ENCODE measurements at regions not wholly inside any gene's neighbourhood (a gene's known extent, or its start where the extent isn't known, plus 50 kb on each side); places are given as distances from the start of the nearest gene placed in this dataset.

- no peaks in the 10 kb centered on the region for H3K9me3 ChIP-seq
- no peaks in the 10 kb centered on the region for H3K4me1 ChIP-seq (ENCODE audit: control insufficient read depth in 1 of 2, extremely low read depth in 1 of 2, insufficient read depth in 2 of 2, low read length in 2 of 2)
- H3K27me3 Mint-ChIP-seq = peaks cover 22 to 40% of the 10 kb centered on the region in 2 donors
- no peaks in the 10 kb centered on the region for H3K36me3 Mint-ChIP-seq
- H3K27ac ChIP-seq (ENCODE audit: low read length) = no peak overlapping the region
- no peak overlapping the region for H3K4me3 Mint-ChIP-seq
- no peak overlapping the region for H3K4me3 ChIP-seq (ENCODE audit: control insufficient read depth in 1 of 2, extremely low read depth in 1 of 2, low read length in 1 of 2)
- POLR2A ChIA-PET = no interaction called here
- CTCF ChIA-PET = interaction anchor here (0.8 to 1.3 kb wide), 3 partner anchors 10 to 30 kb away, joined by 3 to 8 read pairs (median 3); no protein-coding TSS in a partner anchor
- H3K4me1 Mint-ChIP-seq = no peaks in the 10 kb centered on the region
- peaks cover 5 to 8% of the 10 kb centered on the region in 2 experiments for H3K27me3 ChIP-seq (replicated peaks in 1 of 2; ENCODE audit: control insufficient read depth in 2 of 2, extremely low read depth in 1 of 2, insufficient read depth in 2 of 2, low read length in 1 of 2)
- WGBS (ENCODE audit: insufficient coverage) = 43% methylated on average over 3 of the region's 3 CpGs
- DNase-seq (no peak), ATAC-seq (replicated peaks in 1 of 4) (no peak)
- H3K36me3 ChIP-seq (ENCODE audit: control insufficient read depth in 2 of 2, extremely low read depth in 1 of 2, insufficient read depth in 1 of 2, low read length in 1 of 2) = no peaks in the 10 kb centered on the region
- H3K9me3 Mint-ChIP-seq = no peaks in the 10 kb centered on the region
- no peak overlapping the region for H3K27ac Mint-ChIP-seq
Observed at GRCh38 chr6:163950159-163950558, 535.6 kb downstream of the QKI start.

- no peaks in the 10 kb centered on the region for H3K9me3 ChIP-seq
- no peak overlapping the region for H3K4me3 Mint-ChIP-seq
- H3K27ac ChIP-seq (ENCODE audit: low read length) = no peak overlapping the region
- ChIA-PET CTCF (no interaction called here), POLR2A (no interaction called here)
- peaks cover 25 to 35% of the 10 kb centered on the region in 2 donors for H3K27me3 Mint-ChIP-seq
- H3K36me3 Mint-ChIP-seq = no peaks in the 10 kb centered on the region
- DNase-seq (no peak), ATAC-seq (replicated peaks in 1 of 4) (no peak)
- WGBS (ENCODE audit: insufficient coverage) = 86% methylated on average over 4 of the region's 4 CpGs
- no peak overlapping the region for H3K27ac Mint-ChIP-seq
- H3K27me3 ChIP-seq (replicated peaks in 1 of 2; ENCODE audit: control insufficient read depth in 2 of 2, extremely low read depth in 1 of 2, insufficient read depth in 2 of 2, low read length in 1 of 2) = peaks cover 3% of the 10 kb centered on the region in 2 experiments
- no peaks in the 10 kb centered on the region for H3K9me3 Mint-ChIP-seq
- H3K4me1 Mint-ChIP-seq = no peaks in the 10 kb centered on the region
- no peak overlapping the region for H3K4me3 ChIP-seq (ENCODE audit: control insufficient read depth in 1 of 2, extremely low read depth in 1 of 2, low read length in 1 of 2)
- H3K36me3 ChIP-seq (ENCODE audit: control insufficient read depth in 2 of 2, extremely low read depth in 1 of 2, insufficient read depth in 1 of 2, low read length in 1 of 2) = no peaks in the 10 kb centered on the region
- H3K4me1 ChIP-seq (ENCODE audit: control insufficient read depth in 1 of 2, extremely low read depth in 1 of 2, insufficient read depth in 2 of 2, low read length in 2 of 2) = no peaks in the 10 kb centered on the region
Observed at GRCh38 chr6:163949431-163949830, 534.9 kb downstream of the QKI start.

- Mint-ChIP-seq H3K27me3 (peaks cover 21 to 32% of the 10 kb centered on the region in 2 donors), H3K4me1 (peaks cover 0 to 5% (median 4%) of the 10 kb centered on the region in 3 donors), H3K9me3 (no peaks in the 10 kb centered on the region), H3K27ac (no peak overlapping the region), H3K4me3 (no peak overlapping the region), H3K36me3 (no peaks in the 10 kb centered on the region)
- ChIA-PET POLR2A (no interaction called here), CTCF (no interaction called here)
- Histone ChIP-seq H3K27ac (ENCODE audit: low read length) (no peak overlapping the region), H3K36me3 (ENCODE audit: control insufficient read depth in 2 of 2, extremely low read depth in 1 of 2, insufficient read depth in 1 of 2, low read length in 1 of 2) (no peaks in the 10 kb centered on the region), H3K4me1 (ENCODE audit: control insufficient read depth in 1 of 2, extremely low read depth in 1 of 2, insufficient read depth in 2 of 2, low read length in 2 of 2) (no peaks in the 10 kb centered on the region), H3K9me3 (no peaks in the 10 kb centered on the region), H3K27me3 (replicated peaks in 1 of 2; ENCODE audit: control insufficient read depth in 2 of 2, extremely low read depth in 1 of 2, insufficient read depth in 2 of 2, low read length in 1 of 2) (peaks cover 0 to 8% of the 10 kb centered on the region in 2 experiments), H3K4me3 (ENCODE audit: control insufficient read depth in 1 of 2, extremely low read depth in 1 of 2, low read length in 1 of 2) (no peak overlapping the region)
- WGBS (ENCODE audit: insufficient coverage) = 50% methylated on average over 1 of the region's 5 CpGs
- no peak for ATAC-seq (replicated peaks in 1 of 4)
- no peak for DNase-seq
Observed at GRCh38 chr6:163948250-163948649, 533.7 kb downstream of the QKI start.

GRCh38 chr6:163947276-163947675 is 532.8 kb downstream of the QKI start:
- DNase-seq (no peak), ATAC-seq (replicated peaks in 1 of 4) (no peak)
- Histone ChIP-seq H3K4me3 (ENCODE audit: control insufficient read depth in 1 of 2, extremely low read depth in 1 of 2, low read length in 1 of 2) (no peak overlapping the region), H3K4me1 (ENCODE audit: control insufficient read depth in 1 of 2, extremely low read depth in 1 of 2, insufficient read depth in 2 of 2, low read length in 2 of 2) (no peaks in the 10 kb centered on the region), H3K9me3 (no peaks in the 10 kb centered on the region), H3K27me3 (replicated peaks in 1 of 2; ENCODE audit: control insufficient read depth in 2 of 2, extremely low read depth in 1 of 2, insufficient read depth in 2 of 2, low read length in 1 of 2) (peaks cover 0 to 12% of the 10 kb centered on the region in 2 experiments), H3K27ac (ENCODE audit: low read length) (no peak overlapping the region), H3K36me3 (ENCODE audit: control insufficient read depth in 2 of 2, extremely low read depth in 1 of 2, insufficient read depth in 1 of 2, low read length in 1 of 2) (no peaks in the 10 kb centered on the region)
- H3K27ac Mint-ChIP-seq = no peak overlapping the region
- H3K4me3 Mint-ChIP-seq = no peak overlapping the region
- CTCF ChIA-PET = no interaction called here
- no peaks in the 10 kb centered on the region for H3K9me3 Mint-ChIP-seq
- peaks cover 20 to 33% of the 10 kb centered on the region in 2 donors for H3K27me3 Mint-ChIP-seq
- POLR2A ChIA-PET = no interaction called here
- H3K4me1 Mint-ChIP-seq = peaks cover 0 to 6% (median 5%) of the 10 kb centered on the region in 3 donors
- 82% methylated on average over 2 of the region's 3 CpGs for WGBS (ENCODE audit: insufficient coverage)
- H3K36me3 Mint-ChIP-seq = no peaks in the 10 kb centered on the region

GRCh38 chr6:163946437-163946836 is 531.9 kb downstream of the QKI start:
- no peak overlapping the region for H3K27ac ChIP-seq (ENCODE audit: low read length)
- DNase-seq (no peak), ATAC-seq (replicated peaks in 1 of 4) (no peak)
- no peaks in the 10 kb centered on the region for H3K9me3 Mint-ChIP-seq
- H3K36me3 Mint-ChIP-seq = no peaks in the 10 kb centered on the region
- ChIA-PET CTCF (no interaction called here), POLR2A (no interaction called here)
- no peaks in the 10 kb centered on the region for H3K9me3 ChIP-seq
- H3K36me3 ChIP-seq (ENCODE audit: control insufficient read depth in 2 of 2, extremely low read depth in 1 of 2, insufficient read depth in 1 of 2, low read length in 1 of 2) = no peaks in the 10 kb centered on the region
- H3K27ac Mint-ChIP-seq = no peak overlapping the region
- no peaks in the 10 kb centered on the region for H3K4me1 ChIP-seq (ENCODE audit: control insufficient read depth in 1 of 2, extremely low read depth in 1 of 2, insufficient read depth in 2 of 2, low read length in 2 of 2)
- H3K4me3 ChIP-seq (ENCODE audit: control insufficient read depth in 1 of 2, extremely low read depth in 1 of 2, low read length in 1 of 2) = no peak overlapping the region
- H3K27me3 ChIP-seq (replicated peaks in 1 of 2; ENCODE audit: control insufficient read depth in 2 of 2, extremely low read depth in 1 of 2, insufficient read depth in 2 of 2, low read length in 1 of 2) = peaks cover 0 to 17% of the 10 kb centered on the region in 2 experiments
- WGBS (ENCODE audit: insufficient coverage) = 61% methylated on average over 3 of the region's 7 CpGs
- peaks cover 28 to 34% of the 10 kb centered on the region in 2 donors for H3K27me3 Mint-ChIP-seq
- H3K4me1 Mint-ChIP-seq = peaks cover 0 to 6% (median 5%) of the 10 kb centered on the region in 3 donors
- H3K4me3 Mint-ChIP-seq = no peak overlapping the region

GRCh38 chr6:163945808-163946207 is 531.3 kb downstream of the QKI start:
- no peak overlapping the region for H3K27ac ChIP-seq (ENCODE audit: low read length)
- Mint-ChIP-seq H3K36me3 (no peaks in the 10 kb centered on the region), H3K4me3 (no peak overlapping the region), H3K9me3 (no peaks in the 10 kb centered on the region), H3K27me3 (peaks cover 24 to 31% of the 10 kb centered on the region in 2 donors), H3K27ac (no peak overlapping the region), H3K4me1 (peaks cover 0 to 6% (median 5%) of the 10 kb centered on the region in 3 donors)
- H3K9me3 ChIP-seq = no peaks in the 10 kb centered on the region
- peaks cover 0 to 17% of the 10 kb centered on the region in 2 experiments for H3K27me3 ChIP-seq (replicated peaks in 1 of 2; ENCODE audit: control insufficient read depth in 2 of 2, extremely low read depth in 1 of 2, insufficient read depth in 2 of 2, low read length in 1 of 2)
- no peak for ATAC-seq (replicated peaks in 1 of 4)
- H3K36me3 ChIP-seq (ENCODE audit: control insufficient read depth in 2 of 2, extremely low read depth in 1 of 2, insufficient read depth in 1 of 2, low read length in 1 of 2) = no peaks in the 10 kb centered on the region
- POLR2A ChIA-PET = no interaction called here
- 98% methylated on average over 4 of the region's 7 CpGs for whole genome bisulfite sequencing (ENCODE audit: insufficient coverage)
- no peak for DNase-seq
- CTCF ChIA-PET = no interaction called here
- H3K4me1 ChIP-seq (ENCODE audit: control insufficient read depth in 1 of 2, extremely low read depth in 1 of 2, insufficient read depth in 2 of 2, low read length in 2 of 2) = no peaks in the 10 kb centered on the region
- H3K4me3 ChIP-seq (ENCODE audit: control insufficient read depth in 1 of 2, extremely low read depth in 1 of 2, low read length in 1 of 2) = no peak overlapping the region

GRCh38 chr6:163944897-163945296 is 530.4 kb downstream of the QKI start:
- no peak overlapping the region for H3K27ac Mint-ChIP-seq
- Histone ChIP-seq H3K27me3 (replicated peaks in 1 of 2; ENCODE audit: control insufficient read depth in 2 of 2, extremely low read depth in 1 of 2, insufficient read depth in 2 of 2, low read length in 1 of 2) (peaks cover 0 to 20% of the 10 kb centered on the region in 2 experiments), H3K36me3 (ENCODE audit: control insufficient read depth in 2 of 2, extremely low read depth in 1 of 2, insufficient read depth in 1 of 2, low read length in 1 of 2) (no peaks in the 10 kb centered on the region), H3K4me1 (ENCODE audit: control insufficient read depth in 1 of 2, extremely low read depth in 1 of 2, insufficient read depth in 2 of 2, low read length in 2 of 2) (no peaks in the 10 kb centered on the region), H3K4me3 (ENCODE audit: control insufficient read depth in 1 of 2, extremely low read depth in 1 of 2, low read length in 1 of 2) (no peak overlapping the region), H3K27ac (ENCODE audit: low read length) (no peak overlapping the region), H3K9me3 (no peaks in the 10 kb centered on the region)
- no peaks in the 10 kb centered on the region for H3K36me3 Mint-ChIP-seq
- ChIA-PET POLR2A (no interaction called here), CTCF (no interaction called here)
- H3K9me3 Mint-ChIP-seq = peaks cover 0 to 4% (median 0%) of the 10 kb centered on the region in 3 donors
- ATAC-seq (replicated peaks in 1 of 4) = no peak
- H3K4me1 Mint-ChIP-seq = peaks cover 0 to 6% (median 5%) of the 10 kb centered on the region in 3 donors
- DNase-seq = no peak
- H3K27me3 Mint-ChIP-seq = peaks cover 31 to 40% of the 10 kb centered on the region in 2 donors
- H3K4me3 Mint-ChIP-seq = no peak overlapping the region
- 81% methylated on average over 8 of the region's 11 CpGs for WGBS (ENCODE audit: insufficient coverage)

All from T-cell (primary cell).